HS-5 (cell line): ENCODE measurements at regions not wholly inside any gene's neighbourhood (a gene's known extent, or its start where the extent isn't known, plus 50 kb on each side); places are given as distances from the start of the nearest gene placed in this dataset.
"Not testable (repeated sequence)": the region's sequence is repeated elsewhere in the genome, so short reads cannot be mapped to it uniquely, and the experiment has no call there.

Experiments
- DNase-seq: peaks from one replicate; pipeline ENCODE4 v3.0.0-alpha.2; 2012; ENCODE audit warnings: low read depth

GRCh38 chr2:150853263-150853662 lies 365.8 kb upstream of the RND3 start:
- no peak for DNase-seq

DNA sequence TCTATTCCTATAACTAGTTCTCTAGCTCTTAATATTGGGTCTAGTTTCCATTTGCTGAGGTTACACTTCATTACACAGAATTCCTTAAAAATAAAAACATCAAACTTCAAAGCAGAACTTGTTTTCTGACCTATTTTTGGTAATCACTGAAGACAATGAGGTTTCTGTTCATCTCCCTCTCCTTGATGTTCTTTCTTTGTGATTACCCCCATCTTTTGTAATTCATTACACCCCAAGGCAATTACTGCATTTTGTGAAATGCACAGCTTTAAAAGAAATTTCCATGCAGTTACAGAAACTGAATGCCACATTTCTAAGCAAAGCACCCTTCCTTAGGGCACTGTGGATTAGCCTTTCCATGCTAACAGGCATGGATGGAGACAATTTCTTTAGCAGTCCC lies 363.2 kb upstream of the RND3 start:
- DNase-seq, result no peak

DNA sequence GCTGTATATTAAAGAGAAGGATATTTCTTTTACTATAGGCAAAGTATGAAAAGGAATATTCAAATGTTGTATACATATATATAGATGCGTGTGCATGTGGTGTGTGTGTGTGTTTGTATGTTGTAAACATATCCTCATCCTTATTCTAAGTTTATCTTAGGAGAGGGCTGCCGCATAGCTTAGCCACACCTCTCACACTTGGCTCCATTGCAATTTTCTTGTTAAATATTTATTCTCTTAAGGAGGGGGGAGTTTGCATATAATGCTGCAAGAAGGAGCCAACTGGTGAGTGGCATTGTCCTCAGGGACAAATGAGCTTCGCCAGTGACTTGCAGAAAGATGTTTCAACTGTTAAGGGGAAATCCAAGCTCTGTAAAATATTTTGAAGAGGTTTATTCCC lies 360.1 kb upstream of the RND3 start:
- DNase-seq, result no peak

- no peak for DNase-seq
Observed at GRCh38 chr2:150846691-150847090, 359.2 kb upstream of the RND3 start.

GRCh38 chr2:150832686-150833085 lies 345.2 kb upstream of the RND3 start:
- no peak for DNase-seq

DNA sequence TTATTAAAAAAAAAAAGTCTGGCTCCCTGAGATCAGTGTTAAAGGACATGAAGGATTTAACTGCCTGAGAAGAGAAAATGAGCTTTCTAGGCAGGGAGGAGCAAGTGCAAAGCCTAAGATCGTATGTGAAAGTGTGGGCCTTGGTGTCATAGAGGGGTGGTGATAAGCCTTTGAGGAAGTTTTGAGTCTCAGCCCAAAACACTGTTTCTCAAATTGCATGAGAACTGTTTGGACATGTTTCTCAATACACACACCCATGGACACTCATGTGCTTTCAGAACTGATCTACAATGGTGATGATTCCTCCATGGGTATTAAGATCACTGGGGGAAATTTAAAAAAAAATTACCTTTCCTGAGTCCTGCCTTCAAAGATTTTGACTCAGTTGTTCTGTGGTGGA lies 336.7 kb upstream of the RND3 start:
- DNase-seq, result no peak

GRCh38 chr2:150817422-150817821 lies 330.0 kb upstream of the RND3 start:
- no peak for DNase-seq

GRCh38 chr2:150812664-150813367 lies 325.3 kb upstream of the RND3 start:
- no peak for DNase-seq

GRCh38 chr2:150812066-150812465 lies 324.6 kb upstream of the RND3 start:
- no peak for DNase-seq

DNA sequence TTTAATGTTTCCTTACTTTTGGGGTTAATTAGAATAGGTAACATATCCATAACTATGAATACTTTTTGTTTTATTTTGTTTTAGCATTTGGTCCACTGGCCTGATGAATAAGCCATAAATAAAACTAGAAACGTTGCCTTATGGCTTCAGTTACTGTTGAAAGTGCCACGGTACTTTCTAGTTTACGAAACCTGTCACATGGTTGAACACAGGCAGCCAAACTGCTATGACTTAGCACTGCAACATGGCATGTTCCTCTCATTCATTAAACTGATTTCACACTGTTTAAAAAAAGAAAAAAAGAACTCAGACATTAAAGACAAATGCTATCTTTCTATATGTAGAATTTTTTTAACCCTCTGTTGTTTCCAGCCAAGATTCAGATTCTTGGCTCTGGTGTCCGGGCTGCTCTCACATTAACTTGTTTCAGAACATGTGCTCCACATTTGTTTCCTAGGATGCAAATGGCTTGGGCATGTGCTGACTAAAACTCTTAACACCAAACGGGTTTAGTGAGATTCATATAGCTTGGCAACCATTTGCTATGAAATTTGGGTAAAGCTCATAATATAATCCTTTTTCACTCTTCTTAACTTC lies 323.9 kb upstream of the RND3 start:
- no peak for DNase-seq

DNA sequence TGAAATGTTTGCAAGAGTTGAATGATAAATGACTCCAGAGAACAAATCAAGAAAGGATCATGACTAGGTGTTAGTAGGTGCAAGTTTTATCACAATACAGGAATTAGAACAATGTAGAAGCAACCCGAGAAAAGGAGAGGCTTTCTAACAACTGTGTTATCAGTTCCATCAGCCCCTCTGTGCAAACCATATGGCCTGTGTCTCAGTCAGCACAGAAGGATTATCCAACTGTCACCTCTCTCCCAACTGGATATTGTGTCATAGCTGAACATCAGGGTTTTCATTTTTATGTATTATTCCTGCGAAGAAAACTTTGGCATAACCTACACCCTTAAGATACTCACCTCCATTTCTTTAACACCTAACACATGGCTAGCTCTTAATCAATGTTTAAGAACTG lies 321.6 kb upstream of the RND3 start:
- DNase-seq, result no peak

DNA sequence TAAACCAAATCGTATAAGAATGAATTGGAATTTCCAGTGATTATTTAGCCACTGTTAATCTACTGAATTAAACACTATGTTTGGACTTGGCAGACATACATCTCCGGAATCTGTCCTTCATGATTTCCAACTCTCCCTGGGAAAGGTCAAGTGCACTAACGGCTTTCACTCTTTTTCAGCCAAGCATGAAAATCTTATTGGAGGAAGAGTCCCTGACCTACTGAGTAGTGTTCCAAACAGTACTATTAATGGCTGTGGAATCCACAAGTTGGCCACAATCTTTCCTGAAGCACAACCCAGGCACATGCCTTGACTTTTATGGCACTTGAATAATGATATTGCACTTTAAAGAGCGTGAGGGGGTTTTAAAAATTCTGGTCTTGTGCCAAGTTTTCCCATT lies 318.9 kb upstream of the RND3 start:
- no peak for DNase-seq

DNA sequence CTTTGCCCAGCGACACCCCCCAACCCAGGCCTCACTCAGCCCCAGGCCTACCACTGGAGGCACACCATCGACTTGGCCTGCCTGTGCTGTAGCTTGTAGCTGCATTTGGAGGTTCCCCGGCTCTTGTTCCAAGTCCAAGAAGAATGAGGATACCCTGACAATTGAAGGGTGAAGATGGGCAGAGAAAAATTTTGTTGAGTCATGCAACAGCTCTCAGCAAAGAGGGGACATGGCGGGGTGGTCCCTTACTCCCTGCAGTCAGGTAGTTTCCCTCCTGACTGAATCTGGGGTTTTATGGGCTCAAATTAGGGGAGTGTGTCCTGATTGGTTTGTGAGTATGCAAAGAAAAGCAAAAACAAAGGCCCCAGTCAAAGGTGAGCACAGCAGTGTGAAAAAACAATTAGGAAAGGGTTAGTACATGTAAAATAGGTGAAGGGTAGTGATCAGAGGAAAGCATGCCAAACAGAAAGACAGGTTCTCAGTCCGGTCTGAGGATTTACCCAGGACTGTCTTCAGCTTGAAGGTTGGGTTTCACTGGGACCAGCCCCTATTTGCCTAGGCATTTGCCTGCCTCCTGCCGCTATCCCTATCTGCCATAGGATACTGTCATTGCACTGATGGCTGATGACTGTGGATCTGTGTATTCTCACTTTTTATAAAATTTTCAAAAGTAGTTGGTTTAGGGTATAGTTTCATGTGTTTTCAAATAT lies 316.4 kb upstream of the RND3 start:
- no peak for DNase-seq

DNA sequence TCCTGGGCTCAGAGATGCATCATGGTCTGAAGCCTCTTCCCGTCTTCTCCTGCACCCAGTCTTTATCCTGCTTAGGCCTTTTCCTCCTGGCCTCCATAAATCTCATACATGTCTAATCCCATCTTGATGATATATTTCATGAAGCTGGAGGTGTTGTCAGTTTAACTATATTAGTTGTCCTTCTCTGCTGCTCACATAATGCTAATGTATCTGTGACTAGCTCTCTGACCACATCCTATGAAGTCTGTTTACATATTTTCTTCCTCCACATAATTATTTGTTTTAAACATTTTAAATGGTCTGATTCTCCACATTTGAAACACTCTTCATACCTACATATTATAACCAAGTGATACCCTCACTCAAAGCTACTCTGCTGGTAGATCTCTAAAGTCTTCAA lies 315.2 kb upstream of the RND3 start:
- DNase-seq, result no peak

- not testable (repeated sequence) for DNase-seq
Observed at GRCh38 chr2:150796236-150796635, 308.8 kb upstream of the RND3 start.

DNA sequence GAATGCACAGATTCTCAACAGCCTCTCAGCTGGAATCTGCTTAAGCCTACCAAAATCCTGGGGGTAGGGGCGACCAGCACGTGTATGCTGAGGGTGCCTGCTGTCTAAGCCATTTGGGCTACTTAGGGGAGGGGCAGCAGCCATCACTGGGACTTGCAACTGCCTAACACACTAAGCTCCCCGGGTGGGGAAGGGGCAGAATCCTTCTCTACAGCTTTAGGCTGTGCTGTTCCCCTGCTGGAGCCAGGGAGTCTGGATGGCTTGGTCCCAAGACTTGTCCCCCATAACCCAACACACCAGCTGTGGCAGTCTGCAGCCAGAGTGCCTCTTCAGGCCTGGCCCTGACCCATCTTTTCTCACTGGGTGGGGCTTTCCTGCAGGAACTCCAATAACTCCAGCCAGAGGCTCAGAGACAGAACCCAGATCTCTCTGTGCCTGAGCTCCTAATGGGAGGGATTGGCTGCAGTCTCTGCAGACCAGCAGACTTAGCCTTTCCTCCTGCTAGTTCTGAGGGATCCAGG lies 305.4 kb upstream of the RND3 start:
- DNase-seq, result no peak

- DNase-seq, result no peak
Observed at GRCh38 chr2:150791567-150791966, 304.1 kb upstream of the RND3 start.

- no peak for DNase-seq
Observed at GRCh38 chr2:150789376-150789905, 302.0 kb upstream of the RND3 start.

DNA sequence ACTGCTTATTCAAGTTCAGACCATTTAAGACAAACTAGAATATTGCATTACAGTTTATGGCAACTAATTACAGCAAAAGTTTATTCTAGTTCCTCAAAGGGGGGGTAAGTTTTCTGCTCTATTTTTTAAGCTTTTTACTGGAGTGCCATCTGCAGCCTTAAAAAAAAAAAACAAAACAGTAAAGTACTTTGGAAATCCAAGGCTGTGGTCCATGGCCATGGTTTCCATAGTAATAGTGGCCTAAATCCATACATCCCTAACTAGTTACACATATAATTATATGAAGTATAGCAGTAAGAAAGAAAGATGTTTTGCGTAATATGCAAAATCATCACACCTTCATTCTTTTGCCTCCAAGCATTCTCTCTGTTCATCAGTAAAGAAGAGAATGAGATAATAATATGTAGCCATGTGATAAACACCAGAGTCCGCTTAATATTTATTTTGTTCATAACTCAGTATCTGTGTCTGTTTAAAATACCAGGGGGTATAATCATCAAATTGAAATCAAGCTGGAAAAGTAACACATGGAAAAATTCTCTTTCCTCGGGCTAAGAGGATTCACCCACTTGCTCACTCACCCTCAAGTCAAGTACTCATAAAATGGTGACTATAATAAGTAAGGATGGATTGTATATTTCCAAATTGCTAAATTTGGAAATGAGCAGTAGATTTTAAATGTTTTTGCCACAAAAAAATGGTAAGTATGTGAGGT lies 301.1 kb upstream of the RND3 start:
- DNase-seq, result peak; percentile 1

GRCh38 chr2:150787353-150788093 lies 300.1 kb upstream of the RND3 start:
- DNase-seq, result no peak

DNA sequence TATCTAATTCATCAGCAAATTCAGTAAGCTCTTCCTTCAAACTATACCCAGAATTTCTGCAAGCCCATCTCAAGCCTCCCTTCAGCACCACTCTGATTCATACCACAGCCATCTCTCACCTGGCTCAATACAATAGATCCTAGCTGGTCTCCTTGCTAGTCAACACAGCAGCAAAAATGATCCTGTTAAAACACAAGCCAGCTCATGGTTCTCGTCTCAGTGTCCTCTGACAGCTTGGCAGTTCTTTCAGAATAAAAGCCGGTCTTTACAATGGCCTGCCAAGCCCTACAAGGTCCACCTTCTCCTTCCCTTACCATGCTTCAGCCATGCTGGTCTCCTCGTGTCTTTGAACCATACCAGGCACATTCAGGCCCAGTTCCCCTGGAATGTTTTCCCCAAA lies 296.9 kb upstream of the RND3 start:
- DNase-seq, result no peak

GRCh38 chr2:150783896-150784295 lies 296.4 kb upstream of the RND3 start:
- no peak for DNase-seq
